Gastroesophageal sphincter (tissue), 4 donors: ENCODE measurements at regions not wholly inside any gene's neighbourhood (a gene's known extent, or its start where the extent isn't known, plus 50 kb on each side); places are given as distances from the start of the nearest gene placed in this dataset.
A peak's percentile ranks its signal among the peaks of the same experiment; 100 is the strongest.

Experiments used
- ATAC-seq: fragments of 150-250 bp; one replicate; pipeline ENCODE4 v1.9.1; 2016; ENCODE audit warnings: mild to moderate bottlenecking, moderate library complexity
- H3K27ac ChIP-seq, 4 donors: fragments of 200-600 bp; sonication (generic) in 3 of 4; 1 replicate in 3 of 4; 2 replicates in 1 of 4; pipeline ENCODE4 v1.5.1; 2016 to 2019
- H3K27me3 ChIP-seq: fragments of 200-600 bp; sonication (generic); one replicate; pipeline ENCODE4 v1.5.1; 2019
- H3K36me3 ChIP-seq, 2 donors: fragments of 200-600 bp; sonication (generic); one replicate each; pipeline ENCODE4 v1.5.1; 2019; ENCODE audit warnings: control low read depth in 1 of 2
- H3K4me1 ChIP-seq, 3 donors: fragments of 200-600 bp; sonication (generic); 1 replicate in 2 of 3; 2 replicates in 1 of 3; pipeline ENCODE4 v1.5.1; 2016 to 2019; ENCODE audit warnings: control low read depth in 2 of 3
- H3K4me3 ChIP-seq, 2 donors: fragments of 200-600 bp; sonication (generic); one replicate each; pipeline ENCODE4 v1.5.1; 2019; ENCODE audit warnings: mild to moderate bottlenecking in 1 of 2, moderate library complexity in 1 of 2
- H3K9me3 ChIP-seq, 3 donors: fragments of 200-600 bp; sonication (generic); one replicate each; pipeline ENCODE4 v1.5.1; 2017 to 2019; ENCODE audit warnings: control low read depth in 2 of 3
- CTCF ChIP-seq, 4 experiments: fragments of 200-600 bp in 2 of 4; fragments of 450-650 bp in 2 of 4; sonication (generic) in 1 of 4; IDR thresholded peaks; one replicate each; pipeline ENCODE4 v1.5.1; 2017 to 2019; ENCODE audit warnings: antibody characterized with exemption in 4 of 4, mild to moderate bottlenecking in 2 of 4, moderate library complexity in 2 of 4
- EP300 ChIP-seq: sonication (generic); formaldehyde crosslinking; IDR thresholded peaks from one replicate; pipeline ENCODE4 v1.6.1; 2017; ENCODE audit warnings: antibody characterized with exemption, mild to moderate bottlenecking
- POLR2A ChIP-seq, 2 donors: fragments of 450-650 bp; IDR thresholded peaks; one replicate each; pipeline ENCODE4 v1.6.1; 2017; ENCODE audit warnings: antibody characterized with exemption in 2 of 2, mild to moderate bottlenecking in 2 of 2, moderate library complexity in 1 of 2
- POLR2AphosphoS5 ChIP-seq: sonication (generic); formaldehyde crosslinking; IDR thresholded peaks from one replicate; pipeline ENCODE4 v1.6.1; 2017; ENCODE audit warnings: antibody characterized with exemption
- WGBS, 2 donors: methylation state at CpG; one replicate each; pipeline ENCODE4 v1.1.5; 2018; ENCODE audit warnings: low coverage in 1 of 2; 5-methylcytosine and 5-hydroxymethylcytosine counted together

GRCh38 chr5:37994729-37995128 lies 154.9 kb upstream of the GDNF start:
- Histone ChIP-seq H3K4me3 (no peak overlapping the region), H3K9me3 (no peaks in the 10 kb centered on the region), H3K27ac (no peak overlapping the region), H3K36me3 (no peaks in the 10 kb centered on the region), H3K4me1 (peaks cover 0 to 21% (median 0%) of the 10 kb centered on the region in 3 donors), H3K27me3 (no peaks in the 10 kb centered on the region)
- no peak for TF ChIP-seq POLR2AphosphoS5
- no peak for TF ChIP-seq CTCF (IDR thresholded peaks at IDR 0.05)
- no peak for TF ChIP-seq POLR2A (IDR thresholded peaks at IDR 0.05)
- TF ChIP-seq EP300 = no peak
- 60 to 89% methylated on average over 1 of the region's 1 CpG for WGBS, 2 donors
- no peak for ATAC-seq

GRCh38 chr5:37991301-37992299 lies 151.8 kb upstream of the GDNF start:
- TF ChIP-seq POLR2AphosphoS5 (no peak), CTCF (IDR thresholded peaks at IDR 0.05) (no peak), EP300 (no peak), POLR2A (IDR thresholded peaks at IDR 0.05) (no peak)
- no peak for ATAC-seq
- no peaks in the 10 kb centered on the region for H3K27me3 ChIP-seq
- no peaks in the 10 kb centered on the region for H3K9me3 ChIP-seq
- no peak overlapping the region for H3K4me3 ChIP-seq
- H3K4me1 ChIP-seq = peaks cover 0 to 45% (median 0%) of the 10 kb centered on the region in 3 donors
- H3K27ac ChIP-seq = peak overlapping the region; percentile 2 to 52 (median 38)
- 42 to 56% methylated on average over 5 to 10 of the region's 10 CpGs for WGBS, 2 donors
- no peaks in the 10 kb centered on the region for H3K36me3 ChIP-seq

- H3K36me3 ChIP-seq = no peaks in the 10 kb centered on the region
- no peaks in the 10 kb centered on the region for H3K27me3 ChIP-seq
- H3K4me3 ChIP-seq = no peak overlapping the region
- 40 to 74% methylated on average over 1 of the region's 1 CpG for WGBS, 2 donors
- no peak for TF ChIP-seq EP300
- TF ChIP-seq POLR2AphosphoS5 = no peak
- TF ChIP-seq POLR2A (IDR thresholded peaks at IDR 0.05) = no peak
- no peak for TF ChIP-seq CTCF (IDR thresholded peaks at IDR 0.05)
- peaks cover 0 to 45% (median 0%) of the 10 kb centered on the region in 3 donors for H3K4me1 ChIP-seq
- peak overlapping the region in 3 of 4 donors; percentile 31 to 52 (median 44) for H3K27ac ChIP-seq
- no peak for ATAC-seq
- H3K9me3 ChIP-seq = no peaks in the 10 kb centered on the region
These were observed 150.0 kb upstream of the GDNF start for GRCh38 chr5:37989884-37990283.

GRCh38 chr5:37988454-37989046 lies 148.7 kb upstream of the GDNF start:
- Histone ChIP-seq H3K36me3 (no peaks in the 10 kb centered on the region), H3K27ac (no peak overlapping the region), H3K27me3 (no peaks in the 10 kb centered on the region), H3K4me3 (no peak overlapping the region), H3K9me3 (no peaks in the 10 kb centered on the region), H3K4me1 (peaks cover 0 to 45% (median 0%) of the 10 kb centered on the region in 3 donors)
- TF ChIP-seq EP300 (no peak), CTCF (IDR thresholded peaks at IDR 0.05) (no peak)
- ATAC-seq = no peak
- 38% methylated on average over 1 of the region's 1 CpG; no CpG with 5 or more reads in 1 of the 2 donors for WGBS, 2 donors
